ENCODE measurements at regions not wholly inside any gene's neighbourhood (a gene's known extent, or its start where the extent isn't known, plus 50 kb on each side); places are given as distances from the start of the nearest gene placed in this dataset.

DNA sequence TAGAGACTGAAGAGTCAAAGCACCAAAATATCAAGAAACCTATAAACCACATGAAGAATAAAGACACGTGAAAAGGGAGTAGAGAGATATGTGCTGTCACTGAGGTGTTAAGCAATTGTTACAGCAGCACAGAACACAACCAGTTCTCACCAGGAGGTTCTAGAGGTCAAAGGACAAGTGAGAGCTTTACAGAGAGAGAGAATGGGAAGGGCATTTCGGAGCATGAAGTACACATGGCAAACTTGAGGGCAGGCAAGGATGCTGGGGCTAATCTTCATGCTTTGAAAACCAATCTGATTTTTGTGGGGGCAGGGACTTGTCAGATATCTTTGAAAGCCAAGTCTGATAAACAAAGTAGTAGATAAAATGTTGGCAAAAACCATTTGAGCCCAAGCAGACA, 142.3 kb upstream of the NRSN1 start:
- H3K27ac ChIP-seq (ENCODE audit: low read length), result no peak overlapping the region
- H3K4me3 ChIP-seq (ENCODE audit: low read length), result no peak overlapping the region
- H3K4me1 ChIP-seq (ENCODE audit: control insufficient read depth, low read depth, low read length), result no peaks in the 10 kb centered on the region
- H3K9ac ChIP-seq (ENCODE audit: low read length), result no peak overlapping the region
- no peaks in the 10 kb centered on the region for H3K27me3 ChIP-seq (ENCODE audit: control insufficient read depth, insufficient read depth, low read length)
- no peaks in the 10 kb centered on the region for H3K9me3 ChIP-seq (ENCODE audit: control insufficient read depth, low read depth, low read length)
- no peaks in the 10 kb centered on the region for H3K36me3 ChIP-seq (ENCODE audit: control insufficient read depth, low read depth, low read length)

DNA sequence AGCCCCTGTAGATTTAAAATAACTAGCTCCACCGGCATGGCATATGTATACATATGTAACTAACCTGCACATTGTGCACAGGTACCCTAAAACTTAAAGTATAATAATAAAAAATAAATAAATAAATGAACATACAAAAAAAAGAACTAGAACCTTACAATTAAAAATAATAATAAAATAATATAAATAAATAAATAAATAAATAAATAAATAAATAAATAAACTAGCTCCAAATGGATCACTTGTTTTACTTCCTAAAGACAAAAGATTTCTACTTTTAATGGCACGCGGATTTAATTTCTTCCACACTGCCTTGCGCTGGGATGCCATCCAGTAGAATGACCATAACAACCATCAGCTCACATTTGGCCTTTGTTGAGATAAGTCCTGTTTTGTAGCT, 141.0 kb upstream of the NRSN1 start:
- Histone ChIP-seq H3K27me3 (ENCODE audit: control insufficient read depth, insufficient read depth, low read length) (no peaks in the 10 kb centered on the region), H3K4me3 (ENCODE audit: low read length) (no peak overlapping the region), H3K27ac (ENCODE audit: low read length) (no peak overlapping the region), H3K9ac (ENCODE audit: low read length) (no peak overlapping the region), H3K36me3 (ENCODE audit: control insufficient read depth, low read depth, low read length) (no peaks in the 10 kb centered on the region), H3K9me3 (ENCODE audit: control insufficient read depth, low read depth, low read length) (no peaks in the 10 kb centered on the region), H3K4me1 (ENCODE audit: control insufficient read depth, low read depth, low read length) (no peaks in the 10 kb centered on the region)

DNA sequence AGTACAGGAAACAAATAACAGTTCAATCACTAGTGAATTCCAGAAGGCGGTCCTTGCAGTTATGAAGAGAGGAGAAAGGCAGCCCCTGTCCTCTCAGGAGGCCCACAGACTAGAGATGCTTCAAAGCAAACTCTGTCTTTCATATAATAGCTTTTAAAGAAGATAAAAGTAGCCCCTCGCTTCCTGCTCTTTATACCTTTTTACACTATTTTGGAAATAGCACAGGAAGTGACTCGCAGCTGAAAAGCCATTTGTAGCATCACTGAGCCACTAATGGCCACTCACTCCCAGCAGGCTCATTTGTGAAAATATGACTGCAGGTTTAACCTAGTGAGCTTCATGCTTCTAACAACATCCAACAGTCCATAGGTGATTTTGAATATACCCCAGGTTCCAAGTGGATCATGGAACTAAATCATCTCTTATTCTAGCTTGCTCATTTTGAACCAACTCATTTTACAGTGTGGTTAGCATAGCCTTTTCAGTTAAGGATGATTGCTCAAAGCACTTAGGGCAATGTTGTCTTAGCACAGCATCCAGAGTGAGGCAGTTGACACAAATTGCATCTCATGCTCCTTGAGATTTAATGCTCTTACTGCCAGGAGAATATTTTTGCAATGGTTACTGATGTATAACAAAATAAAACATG, 136.0 kb upstream of the NRSN1 start:
- Histone ChIP-seq H3K9ac (ENCODE audit: low read length) (no peak overlapping the region), H3K4me1 (ENCODE audit: control insufficient read depth, low read depth, low read length) (no peaks in the 10 kb centered on the region), H3K9me3 (ENCODE audit: control insufficient read depth, low read depth, low read length) (no peaks in the 10 kb centered on the region), H3K4me3 (ENCODE audit: low read length) (no peak overlapping the region), H3K36me3 (ENCODE audit: control insufficient read depth, low read depth, low read length) (no peaks in the 10 kb centered on the region), H3K27me3 (ENCODE audit: control insufficient read depth, insufficient read depth, low read length) (no peaks in the 10 kb centered on the region), H3K27ac (ENCODE audit: low read length) (no peak overlapping the region)

DNA sequence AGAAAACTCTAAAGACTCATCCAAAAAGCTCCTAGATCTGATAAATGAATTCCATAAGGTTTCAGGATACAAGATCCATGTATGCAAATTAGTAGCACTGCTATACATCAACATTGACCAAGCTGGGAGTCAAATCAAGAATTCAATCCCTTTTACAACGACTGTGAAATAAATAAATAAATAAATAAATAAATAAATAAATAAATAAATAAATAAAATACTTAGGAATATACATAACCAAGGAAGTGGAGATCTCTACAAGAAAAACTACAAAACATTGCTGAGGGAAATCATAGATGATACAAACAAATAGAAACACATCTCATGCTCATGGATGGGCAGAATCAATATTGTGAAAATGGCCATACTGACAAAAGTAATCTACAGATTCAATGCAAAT, 132.0 kb upstream of the NRSN1 start:
- no peaks in the 10 kb centered on the region for H3K27me3 ChIP-seq (ENCODE audit: control insufficient read depth, insufficient read depth, low read length)
- no peaks in the 10 kb centered on the region for H3K4me1 ChIP-seq (ENCODE audit: control insufficient read depth, low read depth, low read length)
- H3K27ac ChIP-seq (ENCODE audit: low read length), result no peak overlapping the region
- H3K36me3 ChIP-seq (ENCODE audit: control insufficient read depth, low read depth, low read length), result no peaks in the 10 kb centered on the region
- no peak overlapping the region for H3K9ac ChIP-seq (ENCODE audit: low read length)
- H3K9me3 ChIP-seq (ENCODE audit: control insufficient read depth, low read depth, low read length), result no peaks in the 10 kb centered on the region
- no peak overlapping the region for H3K4me3 ChIP-seq (ENCODE audit: low read length)

DNA sequence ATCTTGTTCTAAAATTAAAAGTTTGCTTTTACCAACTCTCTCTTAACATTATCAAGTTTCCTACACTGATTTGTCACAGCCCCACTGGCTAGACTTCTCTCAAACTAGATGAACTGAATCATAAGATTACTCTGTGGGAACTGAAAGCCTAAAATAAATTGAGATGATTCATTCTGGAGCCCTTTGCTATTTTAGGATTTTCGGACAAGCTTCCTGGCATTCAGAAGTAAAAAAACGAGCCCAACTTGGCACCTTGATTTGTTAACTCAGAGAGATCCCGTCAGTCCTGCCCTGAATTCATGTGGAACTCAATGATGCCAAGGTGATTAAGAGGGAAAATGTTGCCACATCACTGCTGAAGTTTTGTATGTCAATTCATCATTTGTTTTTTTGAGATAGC, 122.0 kb upstream of the NRSN1 start:
- Histone ChIP-seq H3K9ac (ENCODE audit: low read length) (no peak overlapping the region), H3K27ac (ENCODE audit: low read length) (no peak overlapping the region), H3K9me3 (ENCODE audit: control insufficient read depth, low read depth, low read length) (no peaks in the 10 kb centered on the region), H3K4me3 (ENCODE audit: low read length) (no peak overlapping the region), H3K4me1 (ENCODE audit: control insufficient read depth, low read depth, low read length) (no peaks in the 10 kb centered on the region), H3K36me3 (ENCODE audit: control insufficient read depth, low read depth, low read length) (no peaks in the 10 kb centered on the region), H3K27me3 (ENCODE audit: control insufficient read depth, insufficient read depth, low read length) (no peaks in the 10 kb centered on the region)

DNA sequence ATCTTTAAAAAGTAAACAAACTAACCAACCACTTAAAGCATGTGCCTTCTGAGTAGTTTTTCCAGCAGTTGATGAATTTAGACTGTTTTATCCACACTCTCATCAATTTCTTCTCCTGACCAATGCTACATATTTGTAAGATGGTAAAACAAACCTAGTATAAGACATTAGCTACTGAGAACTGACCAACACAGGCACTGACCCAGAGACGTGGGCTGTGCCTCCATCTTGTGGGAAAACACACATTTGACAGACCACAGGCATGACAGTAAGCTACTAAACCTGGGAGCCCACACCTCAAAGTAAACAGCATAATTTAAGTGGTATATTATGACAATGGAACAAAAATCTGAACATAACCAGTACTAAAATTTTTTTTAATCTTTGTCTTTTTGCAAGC, 121.4 kb upstream of the NRSN1 start:
- H3K9ac ChIP-seq (ENCODE audit: low read length), result no peak overlapping the region
- H3K27ac ChIP-seq (ENCODE audit: low read length), result no peak overlapping the region
- H3K9me3 ChIP-seq (ENCODE audit: control insufficient read depth, low read depth, low read length), result no peaks in the 10 kb centered on the region
- H3K4me3 ChIP-seq (ENCODE audit: low read length), result no peak overlapping the region
- peaks cover 2% of the 10 kb centered on the region for H3K4me1 ChIP-seq (ENCODE audit: control insufficient read depth, low read depth, low read length)
- H3K36me3 ChIP-seq (ENCODE audit: control insufficient read depth, low read depth, low read length), result no peaks in the 10 kb centered on the region
- H3K27me3 ChIP-seq (ENCODE audit: control insufficient read depth, insufficient read depth, low read length), result no peaks in the 10 kb centered on the region

DNA sequence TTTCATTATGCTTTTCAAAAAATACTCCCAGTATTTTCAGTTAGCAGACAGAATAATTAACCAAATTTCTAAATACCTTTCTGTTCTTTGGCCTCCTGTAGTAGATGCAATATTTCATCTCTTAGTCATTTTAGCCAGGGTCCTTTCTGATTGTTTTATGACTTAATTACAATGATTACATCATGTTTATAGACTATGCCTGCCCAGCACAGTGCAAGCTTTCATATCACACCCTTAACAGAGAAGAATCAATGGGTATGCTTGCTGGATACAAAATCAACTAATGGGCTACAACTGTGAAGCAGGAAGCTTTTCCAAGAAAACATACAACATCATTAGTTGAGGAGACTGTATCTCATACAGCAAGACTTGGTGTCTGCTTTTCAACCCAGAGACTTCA, 119.8 kb upstream of the NRSN1 start:
- no peaks in the 10 kb centered on the region for H3K9me3 ChIP-seq (ENCODE audit: control insufficient read depth, low read depth, low read length)
- H3K9ac ChIP-seq (ENCODE audit: low read length), result no peak overlapping the region
- H3K36me3 ChIP-seq (ENCODE audit: control insufficient read depth, low read depth, low read length), result no peaks in the 10 kb centered on the region
- H3K4me1 ChIP-seq (ENCODE audit: control insufficient read depth, low read depth, low read length), result peaks cover 3% of the 10 kb centered on the region
- no peaks in the 10 kb centered on the region for H3K27me3 ChIP-seq (ENCODE audit: control insufficient read depth, insufficient read depth, low read length)
- H3K27ac ChIP-seq (ENCODE audit: low read length), result no peak overlapping the region
- H3K4me3 ChIP-seq (ENCODE audit: low read length), result no peak overlapping the region

DNA sequence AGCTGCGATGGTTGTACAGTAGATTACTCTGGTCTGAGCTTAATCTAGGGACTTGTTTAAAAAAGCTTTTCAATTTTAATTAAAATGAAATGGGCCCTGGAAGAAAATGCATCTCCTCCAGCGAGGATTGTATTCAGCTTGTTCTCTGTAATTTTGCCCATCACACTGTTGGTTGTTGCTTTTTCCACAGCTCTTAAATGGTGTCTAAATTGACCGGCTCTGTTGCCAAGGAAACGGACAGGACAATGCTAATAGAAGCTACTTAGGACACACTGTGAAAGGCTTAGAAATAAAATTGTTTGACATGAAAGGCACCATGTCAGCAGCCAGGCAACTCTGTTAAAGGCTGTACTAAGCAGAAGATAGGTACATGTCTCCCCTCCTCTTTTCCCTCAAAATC, 116.7 kb upstream of the NRSN1 start:
- Histone ChIP-seq H3K4me3 (ENCODE audit: low read length) (no peak overlapping the region), H3K36me3 (ENCODE audit: control insufficient read depth, low read depth, low read length) (no peaks in the 10 kb centered on the region), H3K27me3 (ENCODE audit: control insufficient read depth, insufficient read depth, low read length) (no peaks in the 10 kb centered on the region), H3K9ac (ENCODE audit: low read length) (no peak overlapping the region), H3K4me1 (ENCODE audit: control insufficient read depth, low read depth, low read length) (peaks cover 3% of the 10 kb centered on the region), H3K27ac (ENCODE audit: low read length) (no peak overlapping the region), H3K9me3 (ENCODE audit: control insufficient read depth, low read depth, low read length) (no peaks in the 10 kb centered on the region)

DNA sequence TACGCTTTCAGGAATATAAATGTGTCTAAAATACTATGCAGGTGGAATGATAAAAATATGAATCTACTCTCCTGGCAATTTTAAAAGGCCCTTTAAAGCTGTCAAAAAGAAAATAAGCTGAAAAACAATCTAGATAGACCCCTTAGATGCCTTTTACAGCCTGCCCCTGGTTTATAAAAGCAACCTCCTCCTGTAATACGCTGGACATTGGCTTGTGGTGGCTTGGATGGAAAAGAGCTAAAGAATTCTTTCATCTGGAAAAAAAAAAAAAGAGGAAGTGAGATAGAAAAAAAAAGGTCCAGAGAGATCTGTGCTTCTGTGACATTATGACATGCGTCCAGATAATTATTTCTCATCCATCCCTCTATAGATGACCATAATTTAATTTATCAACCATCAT, 115.9 kb upstream of the NRSN1 start:
- no peaks in the 10 kb centered on the region for H3K36me3 ChIP-seq (ENCODE audit: control insufficient read depth, low read depth, low read length)
- no peak overlapping the region for H3K27ac ChIP-seq (ENCODE audit: low read length)
- H3K4me1 ChIP-seq (ENCODE audit: control insufficient read depth, low read depth, low read length), result peaks cover 3% of the 10 kb centered on the region
- no peak overlapping the region for H3K4me3 ChIP-seq (ENCODE audit: low read length)
- no peaks in the 10 kb centered on the region for H3K9me3 ChIP-seq (ENCODE audit: control insufficient read depth, low read depth, low read length)
- no peaks in the 10 kb centered on the region for H3K27me3 ChIP-seq (ENCODE audit: control insufficient read depth, insufficient read depth, low read length)
- H3K9ac ChIP-seq (ENCODE audit: low read length), result no peak overlapping the region

DNA sequence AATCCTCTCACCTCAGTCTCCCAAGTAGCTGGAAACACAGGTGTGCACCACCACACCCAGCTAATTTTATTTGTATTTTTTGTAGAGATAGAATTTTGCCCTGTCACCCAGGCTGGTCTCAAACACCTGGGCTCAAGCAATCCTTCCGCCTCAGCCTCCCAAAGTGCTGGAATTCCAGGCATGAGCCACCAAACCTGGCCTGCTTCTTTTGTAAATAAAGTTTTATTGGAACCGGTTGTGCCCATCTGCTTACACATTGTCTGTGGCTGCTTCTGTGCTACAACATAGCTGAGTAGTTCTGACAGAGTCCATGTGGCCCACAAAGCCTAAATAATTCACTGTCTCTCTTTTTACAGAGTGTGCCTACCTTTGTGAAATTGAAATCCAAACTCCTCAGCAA, 109.7 kb upstream of the NRSN1 start:
- no peaks in the 10 kb centered on the region for H3K36me3 ChIP-seq (ENCODE audit: control insufficient read depth, low read depth, low read length)
- H3K4me3 ChIP-seq (ENCODE audit: low read length), result no peak overlapping the region
- H3K4me1 ChIP-seq (ENCODE audit: control insufficient read depth, low read depth, low read length), result no peaks in the 10 kb centered on the region
- H3K27ac ChIP-seq (ENCODE audit: low read length), result no peak overlapping the region
- H3K9ac ChIP-seq (ENCODE audit: low read length), result no peak overlapping the region
- H3K27me3 ChIP-seq (ENCODE audit: control insufficient read depth, insufficient read depth, low read length), result no peaks in the 10 kb centered on the region
- H3K9me3 ChIP-seq (ENCODE audit: control insufficient read depth, low read depth, low read length), result no peaks in the 10 kb centered on the region

DNA sequence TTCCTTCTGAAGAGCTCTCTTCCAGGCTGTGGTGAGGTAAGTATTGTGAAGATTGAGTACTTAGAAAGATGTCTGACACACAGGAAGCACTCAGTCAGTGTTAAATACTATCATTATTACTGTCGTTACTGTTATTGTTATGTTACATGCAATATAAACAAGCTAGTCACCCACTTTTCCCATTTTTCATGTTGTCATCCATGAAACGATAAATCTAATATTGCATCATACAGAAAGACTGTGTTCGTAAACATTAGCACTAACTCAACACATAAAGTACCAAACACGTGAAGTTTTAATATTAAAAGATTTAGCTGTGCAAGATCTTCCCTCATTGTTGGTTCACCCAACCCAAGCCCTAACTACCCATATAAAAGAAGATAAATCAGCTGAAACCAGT, 109.2 kb upstream of the NRSN1 start:
- H3K4me1 ChIP-seq (ENCODE audit: control insufficient read depth, low read depth, low read length), result no peaks in the 10 kb centered on the region

DNA sequence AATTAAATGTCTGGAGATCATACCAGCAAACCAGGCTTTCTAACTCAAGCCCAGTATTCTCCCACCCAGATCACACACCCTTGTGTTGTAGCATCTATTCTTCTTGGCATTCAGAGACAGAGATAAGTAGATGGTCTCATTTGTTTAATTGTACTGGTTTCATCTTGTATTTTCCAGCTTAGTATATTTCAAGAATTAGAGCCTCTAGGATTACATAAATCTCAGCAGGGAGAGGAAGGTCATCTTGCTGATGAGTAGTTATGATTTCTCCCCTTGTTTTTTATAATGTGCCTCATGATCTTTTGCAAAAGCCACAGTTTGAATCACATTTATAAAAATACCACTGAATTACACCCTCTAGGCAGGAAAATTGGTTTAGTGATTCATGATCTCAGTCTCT, 106.6 kb upstream of the NRSN1 start:
- H3K4me3 ChIP-seq (ENCODE audit: low read length), result no peak overlapping the region
- no peak overlapping the region for H3K9ac ChIP-seq (ENCODE audit: low read length)
- no peak overlapping the region for H3K27ac ChIP-seq (ENCODE audit: low read length)
- no peaks in the 10 kb centered on the region for H3K9me3 ChIP-seq (ENCODE audit: control insufficient read depth, low read depth, low read length)
- H3K4me1 ChIP-seq (ENCODE audit: control insufficient read depth, low read depth, low read length), result no peaks in the 10 kb centered on the region
- no peaks in the 10 kb centered on the region for H3K36me3 ChIP-seq (ENCODE audit: control insufficient read depth, low read depth, low read length)
- no peaks in the 10 kb centered on the region for H3K27me3 ChIP-seq (ENCODE audit: control insufficient read depth, insufficient read depth, low read length)

More for the DNA sequence above, 109.2 kb upstream of the NRSN1 start:
- Histone ChIP-seq H3K36me3 (ENCODE audit: control insufficient read depth, low read depth, low read length) (no peaks in the 10 kb centered on the region), H3K27ac (ENCODE audit: low read length) (no peak overlapping the region), H3K4me3 (ENCODE audit: low read length) (no peak overlapping the region), H3K9me3 (ENCODE audit: control insufficient read depth, low read depth, low read length) (no peaks in the 10 kb centered on the region), H3K9ac (ENCODE audit: low read length) (no peak overlapping the region), H3K27me3 (ENCODE audit: control insufficient read depth, insufficient read depth, low read length) (no peaks in the 10 kb centered on the region)
